WTC11 (cell line): ENCODE measurements at regions not wholly inside any gene's neighbourhood (a gene's known extent, or its start where the extent isn't known, plus 50 kb on each side); places are given as distances from the start of the nearest gene placed in this dataset.

Experiments used
- ATAC-seq: fragments of 200-7000 bp; cut with Tn5 transposase; 2 replicates; pipeline ENCODE4 v1.10.0; 2021; ENCODE audit warnings: mild to moderate bottlenecking, moderate library complexity
- CTCF ChIA-PET: fragments of 300-600 bp; sonication (Branson Sonifier 250); formaldehyde crosslinking; loops from one replicate; lab custom pipeline; 2021; ENCODE audit warnings: antibody characterized with exemption; lab: Charles Lee
- POLR2A ChIA-PET: fragments of 350-600 bp; sonication (Branson Sonifier 250); formaldehyde crosslinking; loops from one replicate; lab custom pipeline; 2021; ENCODE audit warnings: antibody characterized with exemption; lab: Charles Lee
- DNase-seq: peaks from one replicate; pipeline ENCODE4 v3.0.0; 2021; ENCODE audit warnings: low spot score
- H3K27ac Mint-ChIP-seq: 2 replicates; pipeline ENCODE4 v1.8.0; 2021; ENCODE audit warnings: mixed read lengths
- H3K27me3 Mint-ChIP-seq: 2 replicates; pipeline ENCODE4 v1.8.0; 2021; ENCODE audit warnings: low read depth, mild to moderate bottlenecking, moderate library complexity, mixed read lengths
- H3K36me3 Mint-ChIP-seq: 2 replicates; pipeline ENCODE4 v1.8.0; 2021; ENCODE audit warnings: mixed read lengths
- H3K4me1 Mint-ChIP-seq: 2 replicates; pipeline ENCODE4 v1.8.0; 2022; ENCODE audit warnings: mixed read lengths
- H3K4me3 Mint-ChIP-seq: 2 replicates; pipeline ENCODE4 v1.8.0; 2021; ENCODE audit warnings: mild to moderate bottlenecking, moderate library complexity, mixed read lengths
- H3K9me3 Mint-ChIP-seq: 2 replicates; pipeline ENCODE4 v1.8.0; 2021; ENCODE audit warnings: mixed read lengths
- AFF4 ChIP-seq: sonication (generic); formaldehyde crosslinking; IDR thresholded peaks from 2 replicates; pipeline ENCODE4 v1.8.1; 2023; ENCODE audit warnings: mild to moderate bottlenecking, missing genetic modification reagents, borderline replicate concordance
- FOXJ3 ChIP-seq: sonication (generic); formaldehyde crosslinking; IDR thresholded peaks from 2 replicates; pipeline ENCODE4 v1.9.0; 2021; ENCODE audit warnings: missing genetic modification reagents, mild to moderate bottlenecking, borderline replicate concordance
- FOXP1 ChIP-seq: sonication (generic); formaldehyde crosslinking; IDR thresholded peaks from 2 replicates; pipeline ENCODE4 v1.8.0; 2022; ENCODE audit warnings: missing genetic modification reagents, mild to moderate bottlenecking, moderate library complexity, borderline replicate concordance
- FOXP4 ChIP-seq: sonication (generic); formaldehyde crosslinking; IDR thresholded peaks from 2 replicates; pipeline ENCODE4 v1.8.0; 2022; ENCODE audit warnings: mild to moderate bottlenecking, missing genetic modification reagents
- GTF2I ChIP-seq: fragments of 250-450 bp; sonication (Bioruptor Pico); conservative IDR thresholded peaks from 2 replicates; pipeline ENCODE4 v1.4.0; 2021; ENCODE audit warnings: mild to moderate bottlenecking
- JUN ChIP-seq: sonication (generic); formaldehyde crosslinking; IDR thresholded peaks from 2 replicates; pipeline ENCODE4 v1.8.0; 2023; ENCODE audit warnings: mild to moderate bottlenecking, missing genetic modification reagents
- NFATC4 ChIP-seq: fragments of 250-450 bp; sonication (Bioruptor Pico); IDR thresholded peaks from 2 replicates; pipeline ENCODE4 v1.9.0; 2021; ENCODE audit warnings: mild to moderate bottlenecking
- SMAD3 ChIP-seq: sonication (generic); formaldehyde crosslinking; IDR thresholded peaks from 2 replicates; pipeline ENCODE4 v1.8.0; 2022; ENCODE audit warnings: missing genetic modification reagents, mild to moderate bottlenecking, borderline replicate concordance
- SOX15 ChIP-seq: fragments of 250-450 bp; sonication (Bioruptor Pico); IDR thresholded peaks from 2 replicates; pipeline ENCODE4 v1.9.0; 2021; ENCODE audit warnings: mild to moderate bottlenecking
- SP1 ChIP-seq: sonication (generic); formaldehyde crosslinking; conservative IDR thresholded peaks from 2 replicates; pipeline ENCODE4 v1.8.1; 2022; ENCODE audit warnings: missing genetic modification reagents
- TCF7 ChIP-seq: sonication (generic); formaldehyde crosslinking; IDR thresholded peaks from 2 replicates; pipeline ENCODE4 v1.8.0; 2022; ENCODE audit warnings: mild to moderate bottlenecking, low read depth, missing genetic modification reagents, moderate library complexity
- ZNF138 ChIP-seq: sonication (generic); formaldehyde crosslinking; conservative IDR thresholded peaks from 2 replicates; pipeline ENCODE4 v1.8.1; 2022; ENCODE audit warnings: mild to moderate bottlenecking, moderate library complexity, missing genetic modification reagents
- ZNF219 ChIP-seq: sonication (generic); formaldehyde crosslinking; IDR thresholded peaks from 2 replicates; pipeline ENCODE4 v1.8.0; 2023; ENCODE audit warnings: missing genetic modification reagents, mild to moderate bottlenecking, borderline replicate concordance
- ZNF263 ChIP-seq: sonication (generic); formaldehyde crosslinking; IDR thresholded peaks from 2 replicates; pipeline ENCODE4 v1.8.1; 2022; ENCODE audit warnings: low read depth, mild to moderate bottlenecking, moderate library complexity, missing genetic modification reagents
- ZNF396 ChIP-seq: fragments of 250-450 bp; sonication (Bioruptor Pico); IDR thresholded peaks from 2 replicates; pipeline ENCODE4 v1.8.0; 2021; ENCODE audit warnings: mild to moderate bottlenecking, moderate library complexity, borderline replicate concordance
- TF ChIP-seq, protein P1 (sequence below): fragments of 250-450 bp; sonication (Bioruptor Pico); IDR thresholded peaks from 2 replicates; pipeline ENCODE4 v1.9.0; 2021; ENCODE audit warnings: mild to moderate bottlenecking
- TF ChIP-seq, protein P2 (sequence below): sonication (generic); formaldehyde crosslinking; IDR thresholded peaks from 2 replicates; pipeline ENCODE4 v1.8.0; 2022; ENCODE audit warnings: missing genetic modification reagents
- TF ChIP-seq, protein P3 (sequence below): sonication (generic); formaldehyde crosslinking; IDR thresholded peaks from 2 replicates; pipeline ENCODE4 v1.8.1; 2022; ENCODE audit warnings: missing genetic modification reagents, borderline replicate concordance
- TF ChIP-seq, protein P4 (sequence below): fragments of 250-450 bp; sonication (Bioruptor Pico); conservative IDR thresholded peaks from 2 replicates; pipeline ENCODE4 v1.9.0; 2021; ENCODE audit warnings: mild to moderate bottlenecking

- CTCF ChIA-PET = no interaction called here
- H3K27me3 Mint-ChIP-seq = no peaks in the 10 kb centered on the region
- H3K9me3 Mint-ChIP-seq = no peaks in the 10 kb centered on the region
- no peak overlapping the region for H3K4me3 Mint-ChIP-seq
- POLR2A ChIA-PET = no interaction called here
- H3K4me1 Mint-ChIP-seq = peaks cover 9% of the 10 kb centered on the region
- H3K27ac Mint-ChIP-seq = no peak overlapping the region
- DNase-seq = no peak
- H3K36me3 Mint-ChIP-seq = no peaks in the 10 kb centered on the region
- no peak for TF ChIP-seq SMAD3 (CRISPR knock-in tag)
- TF ChIP-seq GTF2I (CRISPR knock-in tag) = no peak
- no peak for TF ChIP-seq NFATC4
- TF ChIP-seq, protein P1, sequence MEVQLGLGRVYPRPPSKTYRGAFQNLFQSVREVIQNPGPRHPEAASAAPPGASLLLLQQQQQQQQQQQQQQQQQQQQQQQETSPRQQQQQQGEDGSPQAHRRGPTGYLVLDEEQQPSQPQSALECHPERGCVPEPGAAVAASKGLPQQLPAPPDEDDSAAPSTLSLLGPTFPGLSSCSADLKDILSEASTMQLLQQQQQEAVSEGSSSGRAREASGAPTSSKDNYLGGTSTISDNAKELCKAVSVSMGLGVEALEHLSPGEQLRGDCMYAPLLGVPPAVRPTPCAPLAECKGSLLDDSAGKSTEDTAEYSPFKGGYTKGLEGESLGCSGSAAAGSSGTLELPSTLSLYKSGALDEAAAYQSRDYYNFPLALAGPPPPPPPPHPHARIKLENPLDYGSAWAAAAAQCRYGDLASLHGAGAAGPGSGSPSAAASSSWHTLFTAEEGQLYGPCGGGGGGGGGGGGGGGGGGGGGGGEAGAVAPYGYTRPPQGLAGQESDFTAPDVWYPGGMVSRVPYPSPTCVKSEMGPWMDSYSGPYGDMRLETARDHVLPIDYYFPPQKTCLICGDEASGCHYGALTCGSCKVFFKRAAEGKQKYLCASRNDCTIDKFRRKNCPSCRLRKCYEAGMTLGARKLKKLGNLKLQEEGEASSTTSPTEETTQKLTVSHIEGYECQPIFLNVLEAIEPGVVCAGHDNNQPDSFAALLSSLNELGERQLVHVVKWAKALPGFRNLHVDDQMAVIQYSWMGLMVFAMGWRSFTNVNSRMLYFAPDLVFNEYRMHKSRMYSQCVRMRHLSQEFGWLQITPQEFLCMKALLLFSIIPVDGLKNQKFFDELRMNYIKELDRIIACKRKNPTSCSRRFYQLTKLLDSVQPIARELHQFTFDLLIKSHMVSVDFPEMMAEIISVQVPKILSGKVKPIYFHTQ (CRISPR knock-in tag) = no peak
- no peak for TF ChIP-seq FOXP4 (CRISPR knock-in tag)
- no peak for TF ChIP-seq ZNF138 (CRISPR knock-in tag)
- no peak for TF ChIP-seq FOXP1 (CRISPR knock-in tag)
- no peak for TF ChIP-seq ZNF219 (CRISPR knock-in tag)
- no peak for TF ChIP-seq JUN (CRISPR knock-in tag)
- no peak for TF ChIP-seq ZNF396 (CRISPR knock-in tag)
- TF ChIP-seq, all 79 proteins: peak for 0
- ATAC-seq = no peak
Observed at GRCh38 chr1:190001187-190001586, 476.5 kb downstream of the BRINP3 start.

- ChIA-PET CTCF (no interaction called here), POLR2A (no interaction called here)
- Mint-ChIP-seq H3K27ac (no peak overlapping the region), H3K27me3 (no peaks in the 10 kb centered on the region), H3K36me3 (no peaks in the 10 kb centered on the region), H3K4me3 (no peak overlapping the region), H3K9me3 (no peaks in the 10 kb centered on the region), H3K4me1 (peaks cover 9% of the 10 kb centered on the region)
- no peak for DNase-seq
- no peak for ATAC-seq
- TF ChIP-seq, protein P2, sequence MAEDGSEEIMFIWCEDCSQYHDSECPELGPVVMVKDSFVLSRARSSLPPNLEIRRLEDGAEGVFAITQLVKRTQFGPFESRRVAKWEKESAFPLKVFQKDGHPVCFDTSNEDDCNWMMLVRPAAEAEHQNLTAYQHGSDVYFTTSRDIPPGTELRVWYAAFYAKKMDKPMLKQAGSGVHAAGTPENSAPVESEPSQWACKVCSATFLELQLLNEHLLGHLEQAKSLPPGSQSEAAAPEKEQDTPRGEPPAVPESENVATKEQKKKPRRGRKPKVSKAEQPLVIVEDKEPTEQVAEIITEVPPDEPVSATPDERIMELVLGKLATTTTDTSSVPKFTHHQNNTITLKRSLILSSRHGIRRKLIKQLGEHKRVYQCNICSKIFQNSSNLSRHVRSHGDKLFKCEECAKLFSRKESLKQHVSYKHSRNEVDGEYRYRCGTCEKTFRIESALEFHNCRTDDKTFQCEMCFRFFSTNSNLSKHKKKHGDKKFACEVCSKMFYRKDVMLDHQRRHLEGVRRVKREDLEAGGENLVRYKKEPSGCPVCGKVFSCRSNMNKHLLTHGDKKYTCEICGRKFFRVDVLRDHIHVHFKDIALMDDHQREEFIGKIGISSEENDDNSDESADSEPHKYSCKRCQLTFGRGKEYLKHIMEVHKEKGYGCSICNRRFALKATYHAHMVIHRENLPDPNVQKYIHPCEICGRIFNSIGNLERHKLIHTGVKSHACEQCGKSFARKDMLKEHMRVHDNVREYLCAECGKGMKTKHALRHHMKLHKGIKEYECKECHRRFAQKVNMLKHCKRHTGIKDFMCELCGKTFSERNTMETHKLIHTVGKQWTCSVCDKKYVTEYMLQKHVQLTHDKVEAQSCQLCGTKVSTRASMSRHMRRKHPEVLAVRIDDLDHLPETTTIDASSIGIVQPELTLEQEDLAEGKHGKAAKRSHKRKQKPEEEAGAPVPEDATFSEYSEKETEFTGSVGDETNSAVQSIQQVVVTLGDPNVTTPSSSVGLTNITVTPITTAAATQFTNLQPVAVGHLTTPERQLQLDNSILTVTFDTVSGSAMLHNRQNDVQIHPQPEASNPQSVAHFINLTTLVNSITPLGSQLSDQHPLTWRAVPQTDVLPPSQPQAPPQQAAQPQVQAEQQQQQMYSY = no peak
- TF ChIP-seq TCF7 (CRISPR knock-in tag) (no peak), FOXJ3 (CRISPR knock-in tag) (no peak), SOX15 (CRISPR knock-in tag) (no peak), ZNF263 (CRISPR knock-in tag) (no peak), AFF4 (no peak), SP1 (no peak)
- TF ChIP-seq, protein P3, sequence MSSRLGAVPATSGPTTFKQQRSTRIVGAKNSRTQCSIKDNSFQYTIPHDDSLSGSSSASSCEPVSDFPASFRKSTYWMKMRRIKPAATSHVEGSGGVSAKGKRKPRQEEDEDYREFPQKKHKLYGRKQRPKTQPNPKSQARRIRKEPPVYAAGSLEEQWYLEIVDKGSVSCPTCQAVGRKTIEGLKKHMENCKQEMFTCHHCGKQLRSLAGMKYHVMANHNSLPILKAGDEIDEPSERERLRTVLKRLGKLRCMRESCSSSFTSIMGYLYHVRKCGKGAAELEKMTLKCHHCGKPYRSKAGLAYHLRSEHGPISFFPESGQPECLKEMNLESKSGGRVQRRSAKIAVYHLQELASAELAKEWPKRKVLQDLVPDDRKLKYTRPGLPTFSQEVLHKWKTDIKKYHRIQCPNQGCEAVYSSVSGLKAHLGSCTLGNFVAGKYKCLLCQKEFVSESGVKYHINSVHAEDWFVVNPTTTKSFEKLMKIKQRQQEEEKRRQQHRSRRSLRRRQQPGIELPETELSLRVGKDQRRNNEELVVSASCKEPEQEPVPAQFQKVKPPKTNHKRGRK (CRISPR knock-in tag) = no peak
- TF ChIP-seq, protein P4, sequence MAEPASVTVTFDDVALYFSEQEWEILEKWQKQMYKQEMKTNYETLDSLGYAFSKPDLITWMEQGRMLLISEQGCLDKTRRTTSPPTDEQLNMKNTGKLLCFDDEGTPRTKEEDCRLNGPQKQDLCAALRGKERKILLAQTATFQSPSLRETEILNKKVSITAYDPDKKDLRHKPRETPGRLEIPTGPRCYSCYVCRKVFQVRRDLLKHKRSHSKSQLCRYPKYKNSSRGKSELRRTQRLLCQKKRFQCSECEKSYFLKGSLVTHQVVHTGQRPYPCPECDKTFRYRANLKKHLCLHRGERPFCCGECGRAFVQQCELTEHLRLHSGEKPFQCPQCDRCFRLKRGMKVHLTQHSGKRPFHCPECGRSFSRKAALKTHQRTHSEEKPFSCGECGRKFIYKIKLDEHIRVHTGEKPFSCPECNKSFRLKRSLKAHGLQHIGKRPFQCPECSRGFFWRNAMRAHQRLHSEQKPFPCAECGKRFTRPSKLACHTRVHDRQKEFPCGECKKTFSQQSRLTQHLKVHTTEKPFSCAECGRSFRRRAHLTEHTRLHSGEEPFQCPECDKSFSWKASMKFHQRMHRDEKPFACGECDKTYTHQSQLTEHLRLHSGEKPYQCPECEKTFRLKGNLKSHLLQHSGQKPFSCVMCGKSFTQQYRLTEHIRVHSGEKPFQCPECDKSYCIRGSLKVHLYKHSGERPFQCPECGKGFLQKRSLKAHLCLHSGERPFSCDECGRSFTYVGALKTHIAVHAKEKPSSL (CRISPR knock-in tag) = no peak
Observed at GRCh38 chr1:190003376-190003775, 474.3 kb downstream of the BRINP3 start.
